ENCODE measurements at regions not wholly inside any gene's neighbourhood (a gene's known extent, or its start where the extent isn't known, plus 50 kb on each side); places are given as distances from the start of the nearest gene placed in this dataset.

GRCh38 chr4:138507522-138507921 is 265.4 kb upstream of the SLC7A11 start:
- WGBS, 5 donors, result 62 to 79% (median 73%) methylated on average over 2 of the region's 2 CpGs
- H3K27ac ChIP-seq, result no peak overlapping the region
- H3K4me1 ChIP-seq, result no peaks in the 10 kb centered on the region
- peaks cover 0 to 27% (median 16%) of the 10 kb centered on the region in 8 donors for H3K9me3 ChIP-seq
- intact Hi-C loops (cut with DNase I; ENCODE audit: low total_unique reads), result no loop called here
- no peaks in the 10 kb centered on the region for H3K36me3 ChIP-seq
- no peaks in the 10 kb centered on the region for H3K27me3 ChIP-seq (replicated peaks in 1 of 7)
- no peak for DNase-seq
- H3K4me3 ChIP-seq, result no peak overlapping the region
- TF ChIP-seq POLR2A (IDR thresholded peaks at IDR 0.05) (no peak), POLR2AphosphoS5 (IDR thresholded peaks at IDR 0.05) (no peak), CTCF (IDR thresholded peaks at IDR 0.05 in 8 of 11, conservative IDR thresholded peaks at IDR 0.05 in 3 of 11) (no peak)

- TF ChIP-seq POLR2A (IDR thresholded peaks at IDR 0.05) (no peak), POLR2AphosphoS5 (IDR thresholded peaks at IDR 0.05) (no peak), CTCF (IDR thresholded peaks at IDR 0.05 in 8 of 11, conservative IDR thresholded peaks at IDR 0.05 in 3 of 11) (no peak)
- intact Hi-C loops (cut with DNase I; ENCODE audit: low total_unique reads), result no loop called here
These were observed 259.5 kb upstream of the SLC7A11 start for GRCh38 chr4:138501614-138502013.

GRCh38 chr4:138500869-138501268 is 258.7 kb upstream of the SLC7A11 start:
- Histone ChIP-seq H3K27ac (no peak overlapping the region), H3K27me3 (replicated peaks in 1 of 7) (no peaks in the 10 kb centered on the region), H3K4me1 (no peaks in the 10 kb centered on the region), H3K9me3 (peaks cover 0 to 58% (median 43%) of the 10 kb centered on the region in 8 donors), H3K4me3 (no peak overlapping the region), H3K36me3 (no peaks in the 10 kb centered on the region)
- DNase-seq, result no peak
- 49 to 76% (median 67%) methylated on average over 1 of the region's 1 CpG for WGBS, 5 donors
- intact Hi-C loops (cut with DNase I; ENCODE audit: low total_unique reads), result no loop called here
- TF ChIP-seq CTCF (IDR thresholded peaks at IDR 0.05 in 8 of 11, conservative IDR thresholded peaks at IDR 0.05 in 3 of 11) (no peak), POLR2AphosphoS5 (IDR thresholded peaks at IDR 0.05) (no peak), POLR2A (IDR thresholded peaks at IDR 0.05) (no peak)

More at GRCh38 chr4:138501614-138502013, 259.5 kb upstream of the SLC7A11 start:
- Histone ChIP-seq H3K4me1 (no peaks in the 10 kb centered on the region), H3K36me3 (no peaks in the 10 kb centered on the region), H3K9me3 (peaks cover 0 to 58% (median 43%) of the 10 kb centered on the region in 8 donors), H3K4me3 (no peak overlapping the region), H3K27me3 (replicated peaks in 1 of 7) (no peaks in the 10 kb centered on the region), H3K27ac (no peak overlapping the region)
- DNase-seq, result no peak
- WGBS, 5 donors, result 48 to 82% (median 63%) methylated on average over 1 of the region's 1 CpG

- H3K27me3 ChIP-seq (replicated peaks in 1 of 7), result no peaks in the 10 kb centered on the region
- no peak overlapping the region for H3K27ac ChIP-seq
- H3K9me3 ChIP-seq, result peaks cover 0 to 52% (median 42%) of the 10 kb centered on the region in 8 donors
- TF ChIP-seq CTCF (IDR thresholded peaks at IDR 0.05 in 8 of 11, conservative IDR thresholded peaks at IDR 0.05 in 3 of 11) (no peak), POLR2A (IDR thresholded peaks at IDR 0.05) (no peak)
- no peak overlapping the region for H3K4me3 ChIP-seq
- H3K4me1 ChIP-seq, result no peaks in the 10 kb centered on the region
- DNase-seq, result no peak
- WGBS, 5 donors, result 86 to 100% (median 89%) methylated on average over 2 of the region's 2 CpGs
- intact Hi-C loops (cut with DNase I; ENCODE audit: low total_unique reads), result no loop called here
- no peaks in the 10 kb centered on the region for H3K36me3 ChIP-seq
These were observed 257.5 kb upstream of the SLC7A11 start for GRCh38 chr4:138499627-138500026.
